GM21825 (cell line): ENCODE measurements at regions not wholly inside any gene's neighbourhood (a gene's known extent, or its start where the extent isn't known, plus 50 kb on each side); places are given as distances from the start of the nearest gene placed in this dataset.
A peak's percentile ranks its signal among the peaks of the same experiment; 100 is the strongest.

Experiments used
- ATAC-seq: cut with Tn5 transposase; IDR thresholded peaks from one replicate; pipeline ENCODE4 v1.9.1; 2021; ENCODE audit warnings: mild to moderate bottlenecking, moderate library complexity; ENCODE audit not compliant: unreplicated experiment

DNA sequence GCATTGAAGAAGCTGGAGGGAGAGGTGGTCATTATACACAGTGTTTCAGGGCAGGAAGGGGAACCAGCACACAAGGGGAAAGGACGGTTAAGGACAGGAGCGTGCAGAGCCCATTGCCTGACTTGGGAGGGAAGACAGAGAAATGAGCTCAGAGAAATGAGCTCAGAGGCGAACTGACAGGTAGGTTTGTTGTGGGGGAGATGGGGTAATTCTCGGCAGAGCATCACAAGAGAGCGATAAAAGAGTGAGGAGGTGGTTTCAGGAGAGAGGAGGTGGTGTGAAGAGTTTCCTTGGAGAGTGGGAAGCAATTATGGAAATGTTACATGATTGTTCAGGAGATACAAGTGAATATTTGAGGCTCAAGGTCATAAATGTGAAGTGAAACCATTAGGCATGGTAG is 61.0 kb downstream of the MRGPRX1 start:
- ATAC-seq = no peak

GRCh38 chr11:18865951-18866350 is 73.3 kb downstream of the MRGPRX1 start:
- no peak for ATAC-seq

- no peak for ATAC-seq
Measured at GRCh38 chr11:18865261-18865660, 73.7 kb upstream of the PTPN5 start.

- peak; percentile 69 for ATAC-seq
Measured at GRCh38 chr11:18853086-18853720, 61.6 kb upstream of the PTPN5 start.

- no peak for ATAC-seq
Measured at GRCh38 chr11:18849406-18849805, 57.8 kb upstream of the PTPN5 start.

GRCh38 chr11:18844753-18845367 is 53.3 kb upstream of the PTPN5 start:
- ATAC-seq = no peak
